GM19043 (cell line): ENCODE measurements at regions not wholly inside any gene's neighbourhood (a gene's known extent, or its start where the extent isn't known, plus 50 kb on each side); places are given as distances from the start of the nearest gene placed in this dataset.

ENCODE experiments used
- ATAC-seq: cut with Tn5 transposase; IDR thresholded peaks from one replicate; pipeline ENCODE4 v1.9.1; 2021; ENCODE audit warnings: low read depth; ENCODE audit not compliant: unreplicated experiment

DNA sequence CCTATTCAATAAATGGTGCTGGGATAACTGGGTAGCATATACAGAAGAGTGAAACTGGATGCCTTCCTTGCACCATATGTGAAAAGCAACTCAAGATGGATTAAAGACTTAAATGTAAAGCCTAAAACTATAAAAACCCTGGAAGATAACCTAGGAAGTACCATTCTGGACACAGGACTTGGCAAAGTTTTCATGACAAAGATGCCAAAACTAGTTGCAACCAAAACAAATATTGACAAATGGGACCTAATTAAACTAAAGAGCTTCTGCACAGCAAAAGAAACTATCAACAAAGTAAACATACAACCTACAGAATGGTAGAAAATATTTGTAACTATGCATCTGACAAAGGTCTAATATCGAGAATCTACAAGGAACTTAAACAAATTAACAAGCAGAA, 129.1 kb upstream of the CTBP2 start:
- no peak for ATAC-seq

DNA sequence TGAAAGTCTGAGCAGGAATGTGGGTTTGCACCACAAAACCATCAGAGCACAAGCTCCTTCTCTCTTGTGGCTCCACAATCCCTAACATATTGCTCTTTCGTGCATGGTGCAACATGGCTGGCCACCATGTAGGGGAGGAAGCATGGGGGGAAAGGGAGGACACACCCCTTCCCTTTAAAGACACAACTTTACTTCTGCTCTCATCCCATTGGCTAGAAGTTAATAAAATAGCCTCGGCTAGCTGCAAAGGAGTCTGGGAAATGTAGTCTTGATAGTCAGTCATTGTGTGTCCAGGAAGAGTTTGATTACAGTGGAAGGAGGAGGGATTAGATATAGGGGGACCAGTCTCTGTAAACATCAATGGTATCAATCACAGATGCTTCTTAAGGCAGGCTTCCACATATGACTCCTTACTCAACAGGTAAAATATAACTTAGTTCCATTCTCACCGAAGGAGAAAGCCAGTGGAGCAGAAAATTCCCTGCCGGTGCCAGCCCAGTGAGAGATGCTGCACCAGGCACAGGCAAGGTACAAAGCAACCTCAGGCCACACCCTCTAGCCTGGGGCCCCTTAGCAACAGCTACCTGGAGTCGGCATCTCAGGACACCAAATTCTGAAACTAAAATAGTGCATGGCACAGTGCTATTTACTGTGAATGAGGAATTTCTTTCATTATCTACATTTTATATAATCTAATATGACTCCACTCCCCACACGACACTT, 124.7 kb upstream of the CTBP2 start:
- ATAC-seq, result no peak

DNA sequence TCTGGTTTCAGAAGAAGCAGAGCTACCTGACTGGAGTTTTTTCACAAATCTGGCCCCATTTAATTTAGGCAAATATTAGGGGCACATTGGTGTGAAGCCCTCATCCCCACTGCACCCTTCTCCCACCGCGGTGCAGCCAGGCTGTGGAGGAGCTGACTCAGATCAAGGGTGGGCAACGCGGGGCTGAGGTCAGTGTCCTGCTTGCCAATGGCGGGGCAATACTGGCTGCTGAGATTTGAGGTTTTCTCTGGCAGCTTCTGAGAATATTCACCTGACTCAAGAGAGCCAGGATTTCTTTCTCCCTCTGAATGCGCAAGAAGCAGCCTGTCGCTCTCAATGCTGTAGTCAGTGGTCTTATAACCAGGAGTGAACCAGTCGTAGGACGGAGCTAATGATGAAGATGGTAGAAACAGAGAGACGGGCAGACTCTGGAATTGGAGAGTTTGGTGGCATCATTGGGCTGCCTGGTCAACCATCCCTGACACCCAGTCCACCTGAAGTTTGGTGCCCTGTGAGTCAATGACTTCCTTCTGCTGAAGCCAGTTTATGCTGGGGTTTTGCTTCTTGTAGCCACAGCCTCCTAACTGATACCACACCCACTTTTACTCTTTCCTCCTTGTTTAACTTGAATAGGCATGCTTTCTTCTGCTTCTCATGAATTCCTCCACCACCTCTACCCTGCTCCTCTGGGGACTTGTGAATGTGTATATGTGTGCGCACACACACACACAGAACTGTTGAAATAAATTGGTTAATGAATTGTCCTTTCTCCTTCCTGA, 123.7 kb upstream of the CTBP2 start:
- ATAC-seq, result no peak

DNA sequence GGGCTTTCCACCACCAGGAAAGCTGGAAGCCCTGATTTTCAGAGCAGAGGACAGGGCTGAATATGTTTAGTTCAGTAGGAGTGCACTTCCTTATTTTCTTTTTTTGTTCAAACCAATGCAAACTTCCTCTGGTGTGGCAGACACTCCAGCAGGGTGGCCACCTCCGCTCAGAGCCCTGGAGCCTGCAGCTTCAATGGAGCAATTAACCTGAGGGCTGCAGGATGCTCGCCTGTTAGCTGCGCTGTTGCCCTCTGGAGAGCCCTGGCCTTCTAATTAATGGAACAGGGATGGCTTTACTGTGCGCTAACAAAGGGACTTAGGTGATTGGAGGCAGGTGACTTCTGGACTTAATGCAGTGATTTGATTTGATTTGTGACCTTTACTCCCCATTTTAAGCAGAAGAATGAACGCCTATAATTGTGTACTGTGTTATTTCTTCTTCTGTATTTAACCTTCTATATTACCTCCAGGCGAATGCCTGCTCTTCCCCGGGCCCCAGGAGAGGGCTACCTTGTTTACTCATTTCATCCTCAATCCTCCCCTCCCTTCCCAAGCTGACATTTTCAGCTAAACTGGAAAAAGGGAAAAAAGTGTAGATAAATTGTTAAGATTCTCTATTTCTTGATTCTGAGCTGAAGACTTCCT, 123.0 kb upstream of the CTBP2 start:
- ATAC-seq, result no peak

DNA sequence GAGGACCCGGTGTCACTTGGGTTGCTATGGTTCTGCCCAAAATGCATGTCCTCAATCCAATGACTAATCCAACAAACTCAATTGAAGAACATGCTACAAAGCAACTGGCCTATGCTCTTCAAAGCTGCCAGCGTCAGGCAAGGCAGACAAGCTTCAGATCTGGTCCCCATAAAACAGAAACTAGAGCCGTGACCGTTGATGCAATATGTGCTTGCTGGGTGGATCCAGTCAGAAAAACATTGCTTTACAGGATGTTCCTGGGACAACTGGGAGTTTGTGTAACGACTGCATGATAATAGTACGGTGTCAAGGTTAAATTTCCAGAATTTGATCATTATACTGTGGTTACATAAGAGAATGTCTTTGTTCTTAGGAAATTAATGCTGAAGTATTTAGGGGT, 120.7 kb upstream of the CTBP2 start:
- ATAC-seq, result no peak

DNA sequence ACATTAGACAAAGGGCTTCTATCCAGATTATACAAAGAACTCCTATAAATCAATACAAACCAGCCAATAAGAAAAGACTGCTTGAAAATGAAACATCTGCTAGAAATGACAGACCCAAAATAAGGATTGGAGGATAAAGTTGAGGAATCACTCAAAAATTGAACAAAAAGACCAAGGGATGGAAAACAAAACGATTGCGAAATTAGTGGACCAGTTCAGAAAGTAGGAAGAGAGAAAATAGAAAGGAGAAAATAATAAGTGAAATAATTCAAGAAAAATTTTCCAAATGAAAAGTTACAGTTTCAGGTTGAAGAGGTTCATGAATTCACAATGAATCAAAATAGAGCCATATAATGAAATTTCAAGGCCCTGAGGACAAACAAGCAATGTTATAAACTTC, 115.8 kb upstream of the CTBP2 start:
- no peak for ATAC-seq

DNA sequence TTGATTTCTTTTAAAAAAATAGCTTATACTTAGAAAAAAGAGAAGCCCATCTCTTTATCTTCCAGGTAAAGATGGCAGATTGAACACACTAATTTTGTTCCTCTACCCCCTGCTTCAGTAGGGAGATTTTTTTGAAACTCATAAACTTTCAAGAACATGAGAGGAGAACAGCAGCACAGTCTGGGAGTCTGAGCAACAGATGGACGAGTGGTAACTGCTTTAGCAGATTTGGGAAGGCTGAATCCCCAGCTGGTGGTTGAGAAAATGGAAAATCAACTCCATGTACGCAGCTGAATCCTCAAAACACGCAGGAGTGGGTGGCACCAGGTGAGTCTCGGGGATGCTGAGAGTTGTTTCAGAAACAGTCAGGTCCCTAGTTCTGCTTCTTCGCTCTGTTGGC, 114.6 kb upstream of the CTBP2 start:
- ATAC-seq, result no peak

DNA sequence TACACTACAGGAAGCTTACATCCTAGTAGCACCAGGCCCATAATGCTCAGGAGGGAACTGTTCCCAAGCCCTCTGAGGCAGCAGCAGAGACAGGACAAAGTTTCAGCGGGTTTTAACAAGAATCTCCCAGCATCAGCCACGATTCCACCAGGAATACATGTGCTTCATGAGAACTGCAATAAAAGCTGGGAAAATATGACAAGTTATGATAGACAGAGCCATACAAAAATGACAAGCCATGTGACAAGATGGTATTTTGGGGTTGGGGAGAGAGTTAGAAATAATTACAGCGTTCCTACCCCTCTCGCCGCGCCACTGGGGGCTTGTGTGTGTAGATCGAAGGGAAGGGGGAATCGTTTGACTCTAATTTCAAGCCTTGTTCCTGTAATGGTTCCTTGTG, 112.7 kb upstream of the CTBP2 start:
- ATAC-seq, result no peak

DNA sequence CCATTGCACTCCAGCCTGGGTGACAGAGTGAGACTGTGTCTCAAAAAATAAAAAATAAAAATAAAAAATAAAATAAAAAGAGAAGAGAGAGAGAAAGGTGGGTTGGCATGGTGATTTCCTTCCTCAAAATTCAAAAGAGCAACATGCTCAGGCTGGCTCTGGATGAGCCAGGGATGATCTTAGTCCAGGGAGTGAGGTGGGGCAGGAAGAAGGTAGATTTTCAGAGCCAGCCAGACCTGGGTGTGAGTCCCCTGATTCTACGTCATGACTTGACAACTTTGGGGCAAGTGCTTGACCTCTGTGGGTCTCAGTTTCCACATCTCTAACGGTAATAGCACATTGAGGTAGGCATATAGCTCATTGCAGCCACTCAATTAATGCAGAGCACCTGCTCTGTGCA, 109.4 kb upstream of the CTBP2 start:
- no peak for ATAC-seq

DNA sequence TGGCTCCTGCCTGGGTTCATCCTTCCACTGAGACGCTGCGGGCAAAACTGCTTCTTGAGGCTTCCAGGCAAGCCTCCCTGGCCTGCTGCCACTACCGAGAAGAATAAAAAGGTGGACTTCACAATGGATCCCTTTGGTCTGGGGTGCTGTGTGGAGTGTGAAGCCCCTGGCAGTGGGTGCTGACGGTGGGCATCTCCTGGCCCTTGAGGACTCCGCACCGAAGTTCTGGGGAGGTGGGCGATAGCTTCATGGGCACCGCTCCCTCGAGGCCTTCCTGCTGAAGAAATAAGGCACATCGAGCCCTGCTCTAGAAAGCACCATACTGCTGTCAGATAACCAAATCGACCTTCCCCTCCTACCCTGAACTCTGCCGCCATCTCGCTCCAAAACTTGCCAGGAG, 106.6 kb upstream of the CTBP2 start:
- ATAC-seq, result no peak

DNA sequence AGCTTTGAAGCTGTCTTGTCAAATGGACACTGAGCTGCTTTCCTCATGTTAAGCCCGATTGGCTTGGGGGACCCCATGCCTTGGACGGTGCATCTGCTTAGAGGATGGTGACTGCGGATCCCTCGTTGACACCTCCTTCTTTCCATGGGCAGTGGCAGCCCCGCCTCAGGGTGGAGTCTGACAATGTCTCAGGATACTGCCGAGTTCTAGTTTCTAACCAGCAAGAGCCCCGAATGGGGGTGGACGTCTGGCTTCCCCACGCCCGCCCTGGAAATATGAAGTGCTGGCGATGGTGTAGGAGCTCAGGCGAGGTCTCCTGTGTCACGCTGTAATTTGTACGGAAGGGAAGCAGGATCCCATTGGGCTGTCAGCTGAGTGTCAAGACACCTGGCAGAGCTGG, 106.2 kb upstream of the CTBP2 start:
- ATAC-seq, result no peak

DNA sequence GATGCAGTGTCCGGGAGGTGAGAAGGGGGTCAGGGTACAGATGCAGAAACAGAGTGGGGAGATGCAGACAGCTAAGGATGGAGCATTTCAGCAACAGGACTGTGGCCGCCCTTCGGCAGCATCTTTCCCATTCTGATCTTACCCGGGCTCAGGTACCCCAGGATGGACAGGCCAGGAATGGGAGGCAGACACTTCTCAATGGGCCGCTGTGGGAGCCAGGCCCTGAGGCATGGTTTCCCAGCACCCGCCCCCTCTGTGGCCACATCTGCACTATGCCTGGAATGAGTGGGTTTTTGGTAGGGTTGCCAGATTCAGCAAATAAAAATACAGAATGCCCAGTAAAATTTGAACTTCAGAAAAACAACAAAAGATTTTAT, 105.2 kb upstream of the CTBP2 start:
- no peak for ATAC-seq

DNA sequence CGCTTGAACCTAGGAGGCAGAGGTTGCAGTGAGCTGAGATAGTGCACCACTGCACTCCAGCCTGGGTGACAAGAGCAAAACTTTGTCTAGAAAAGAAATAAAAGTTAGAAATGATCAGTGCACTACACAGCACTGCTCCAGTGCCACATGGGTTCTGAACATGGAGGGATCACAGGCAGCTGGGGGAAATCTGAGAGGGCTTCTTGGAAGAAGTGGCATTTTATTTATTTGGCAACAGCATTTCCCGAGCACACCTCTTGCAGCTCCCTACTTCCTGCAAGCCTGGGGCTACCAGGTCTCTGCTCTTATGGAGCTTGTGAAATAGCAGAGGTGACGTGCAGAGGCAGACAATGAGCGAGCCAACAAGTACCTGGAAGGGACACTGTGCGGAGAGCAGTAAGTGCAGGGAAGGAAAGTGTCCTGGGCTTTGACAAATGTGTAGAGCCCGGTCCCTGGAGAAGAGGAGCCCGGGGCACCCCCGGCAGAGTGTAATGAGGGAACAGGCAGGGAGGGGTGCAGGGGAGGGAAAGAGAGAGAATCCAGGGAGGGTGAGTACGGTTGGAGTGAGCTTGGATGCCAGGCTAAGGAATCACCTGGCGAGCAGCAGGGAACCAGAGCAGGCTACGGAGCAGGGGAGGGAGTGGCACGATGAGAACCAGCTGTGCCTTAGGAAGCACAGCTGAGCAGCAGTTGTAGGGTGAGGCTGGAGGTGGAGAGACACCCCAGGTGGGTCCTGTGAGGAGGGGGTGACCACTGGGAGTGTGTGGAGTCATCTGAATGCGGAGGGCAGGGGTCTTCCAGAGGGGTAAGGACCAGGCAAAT, 104.6 kb upstream of the CTBP2 start:
- ATAC-seq, result no peak

DNA sequence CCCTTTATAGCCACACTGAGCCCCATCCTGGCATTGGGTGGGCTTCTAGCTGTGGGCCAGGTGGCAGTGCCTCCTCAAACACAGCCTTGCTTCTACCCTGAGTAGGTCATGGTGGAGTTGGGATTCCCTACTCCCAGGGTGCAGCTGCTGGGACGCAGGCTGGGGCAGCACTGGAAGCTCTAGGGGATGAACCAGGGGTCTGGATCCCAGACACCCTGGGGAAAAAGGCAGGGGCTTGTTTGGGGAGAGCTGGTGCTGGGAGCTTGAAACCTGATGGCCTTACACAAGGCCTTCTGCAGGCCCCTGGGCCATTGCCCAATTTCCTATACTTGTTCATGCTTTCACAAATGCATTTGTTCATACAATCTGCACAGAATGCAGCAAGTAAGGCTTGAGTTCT, 103.7 kb upstream of the CTBP2 start:
- ATAC-seq, result no peak

DNA sequence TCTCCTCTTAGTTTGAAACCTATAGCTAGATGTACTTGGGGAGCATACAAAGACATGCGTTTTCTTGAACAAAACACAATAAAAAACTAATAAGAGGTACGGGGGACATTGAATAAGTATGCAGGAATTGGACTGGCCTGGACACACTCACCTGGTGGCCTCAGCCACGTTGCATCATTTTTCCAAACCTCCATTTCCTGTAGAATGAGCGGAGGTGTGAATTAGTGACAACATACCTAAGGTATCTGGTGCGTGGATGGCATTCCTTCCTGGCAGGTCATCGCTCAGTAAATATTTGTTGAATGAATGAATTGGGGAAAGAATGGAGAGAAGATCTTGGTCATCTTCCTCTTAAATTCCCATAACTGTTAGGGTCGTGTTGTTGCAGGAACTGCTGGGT, 103.2 kb upstream of the CTBP2 start:
- no peak for ATAC-seq

DNA sequence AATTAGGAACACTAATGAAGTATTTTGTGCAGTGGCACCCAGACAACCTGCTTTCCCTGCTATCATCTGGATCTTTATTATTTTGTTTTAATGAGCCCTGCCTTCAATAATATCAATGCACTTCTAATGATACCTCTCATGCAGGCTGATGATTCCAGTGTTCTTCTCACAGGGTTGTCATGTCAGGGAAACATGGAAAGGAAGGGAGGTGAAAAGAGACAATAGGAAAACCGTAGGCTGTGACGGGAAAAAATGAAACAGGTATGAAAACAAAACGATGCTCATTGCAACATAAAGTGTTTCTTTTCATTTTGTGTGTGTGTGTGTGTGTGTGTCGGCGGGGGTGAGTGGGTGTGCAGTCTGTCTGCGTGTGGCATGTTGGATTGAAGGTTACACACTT, 102.6 kb upstream of the CTBP2 start:
- no peak for ATAC-seq

DNA sequence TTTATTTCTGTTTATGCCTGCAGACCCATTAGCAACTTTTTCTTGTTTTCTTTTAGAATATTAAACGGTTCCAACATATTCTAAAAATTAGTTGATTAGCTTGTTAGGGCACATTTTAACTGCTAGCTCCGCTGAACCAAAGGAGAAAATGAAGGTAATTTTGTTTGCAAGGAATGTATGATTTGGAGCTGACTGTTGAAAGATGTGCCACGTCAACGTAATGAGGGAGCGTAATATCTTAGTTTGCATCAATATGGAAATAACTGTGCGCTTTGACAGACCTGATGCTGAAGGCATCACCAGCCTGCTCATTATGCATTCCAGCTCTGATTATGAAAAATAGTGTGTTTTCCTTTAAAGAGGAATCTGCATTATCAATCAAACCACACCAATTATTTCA, 102.0 kb upstream of the CTBP2 start:
- no peak for ATAC-seq

DNA sequence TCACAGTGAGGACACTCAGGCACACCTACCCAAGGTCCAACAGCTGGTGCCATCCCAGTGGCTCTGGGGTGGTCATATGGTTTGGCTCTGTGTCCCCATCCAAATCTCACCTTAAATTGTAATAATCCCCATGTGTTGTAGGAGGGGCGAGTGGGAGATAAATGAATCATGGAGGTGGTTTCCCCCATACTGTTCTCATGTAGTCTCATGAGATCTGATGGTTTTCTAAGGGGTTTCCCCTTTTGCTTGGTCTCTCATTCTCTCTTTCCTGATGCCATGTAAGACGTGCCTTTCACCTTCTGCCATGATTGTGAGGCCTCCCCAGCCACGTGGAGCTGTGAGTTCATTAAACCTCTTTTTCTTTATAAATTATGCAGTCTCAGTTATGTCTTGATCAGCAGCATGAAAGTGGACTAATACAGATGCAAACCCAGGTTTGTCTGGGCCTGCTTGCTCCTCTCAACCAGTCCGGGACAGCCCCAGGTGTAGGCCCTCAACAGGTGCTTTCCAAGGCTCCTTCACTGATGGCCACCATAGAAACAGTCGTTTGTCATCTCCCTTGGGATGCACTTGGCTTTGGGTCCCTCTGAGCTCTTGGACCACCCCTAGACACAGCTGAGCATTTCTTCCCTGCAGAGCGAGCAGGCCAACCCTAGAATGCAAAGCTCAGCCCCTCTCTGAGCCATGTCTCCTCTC, 101.3 kb upstream of the CTBP2 start:
- no peak for ATAC-seq

DNA sequence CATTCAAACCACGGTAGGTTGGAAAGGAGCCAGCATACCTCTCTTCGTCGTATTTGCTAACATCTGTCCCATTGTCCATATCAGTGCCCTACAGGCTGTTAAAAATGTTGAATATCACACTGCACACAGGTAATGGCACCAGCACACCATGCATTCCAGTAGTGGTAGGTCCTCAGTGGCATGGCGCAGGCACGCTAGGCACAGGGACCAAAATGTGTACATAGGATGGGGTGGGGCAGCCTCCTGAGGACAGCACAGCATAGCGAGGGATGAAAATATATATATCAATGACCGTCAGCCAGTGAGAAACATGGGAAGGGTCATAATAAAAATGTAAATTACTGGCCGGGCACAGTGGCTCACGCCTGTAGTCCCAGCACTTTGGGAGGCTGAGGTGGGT, 99.9 kb upstream of the CTBP2 start:
- no peak for ATAC-seq

DNA sequence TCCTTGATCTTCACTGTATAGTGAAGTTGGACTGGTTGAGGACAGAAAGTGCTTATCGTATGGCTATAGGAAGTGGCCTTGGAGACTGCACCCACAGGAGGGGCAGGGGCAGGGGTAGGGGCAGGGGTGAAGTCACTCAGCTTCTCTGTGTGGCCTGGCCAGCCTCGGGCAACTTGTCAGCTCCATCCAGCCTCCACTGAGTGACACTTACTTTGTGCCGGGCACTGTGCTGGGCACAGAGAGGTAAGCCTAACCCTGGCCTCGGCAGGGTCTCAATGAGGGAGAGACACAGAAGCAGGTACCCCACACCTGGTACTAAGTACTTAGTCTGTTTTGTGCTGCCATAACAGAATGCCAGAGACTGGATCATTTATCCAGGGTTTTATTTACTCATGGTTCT, 99.3 kb upstream of the CTBP2 start:
- no peak for ATAC-seq

DNA sequence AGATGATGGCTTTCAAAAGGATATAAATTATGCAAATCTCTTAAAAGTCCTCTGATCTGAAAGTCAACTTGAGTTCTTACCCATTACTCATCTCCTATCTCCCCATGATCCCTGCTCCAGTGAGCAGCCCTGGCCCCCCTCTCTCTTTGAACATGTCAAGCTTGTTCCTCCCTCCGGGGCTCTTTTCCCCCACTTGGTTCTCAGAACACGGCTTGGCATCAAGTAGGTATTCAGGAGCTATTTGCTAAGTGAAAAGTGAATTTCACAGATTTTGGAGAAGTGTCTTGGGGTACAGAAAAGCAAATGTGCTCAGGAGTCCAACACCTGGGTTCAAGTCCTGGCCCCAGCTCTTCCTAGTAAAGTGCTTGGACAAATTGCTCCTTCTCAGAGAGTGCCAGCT, 98.3 kb upstream of the CTBP2 start:
- ATAC-seq, result no peak
